ENCODE measurements at regions not wholly inside any gene's neighbourhood (a gene's known extent, or its start where the extent isn't known, plus 50 kb on each side); places are given as distances from the start of the nearest gene placed in this dataset.

GRCh38 chr12:76711241-76711640, 52.7 kb upstream of the ZDHHC17 start:
- DNase-seq, result no peak

- no peak for DNase-seq
Observed at GRCh38 chr12:76713130-76713529, 50.8 kb upstream of the ZDHHC17 start.

- DNase-seq, result no peak
Observed at GRCh38 chr12:76713986-76714385, 49.9 kb upstream of the ZDHHC17 start.

All from activated CD8-positive, alpha-beta memory T cell treated with anti-CD3 and anti-CD28 coated beads for 24 hours (primary cell).